ENCODE measurements at regions not wholly inside any gene's neighbourhood (a gene's known extent, or its start where the extent isn't known, plus 50 kb on each side); places are given as distances from the start of the nearest gene placed in this dataset.
"Not testable (repeated sequence)": the region's sequence is repeated elsewhere in the genome, so short reads cannot be mapped to it uniquely, and the experiment has no call there.

- no peak for DNase-seq (ENCODE audit: low spot score)
Measured at GRCh38 chr20:53647286-53647821, 53.7 kb upstream of the ZNF217 start.

GRCh38 chr20:53646550-53646949 lies 52.9 kb upstream of the ZNF217 start:
- DNase-seq (ENCODE audit: low spot score), result no peak

- no peak for DNase-seq (ENCODE audit: low spot score)
Measured at GRCh38 chr20:53645582-53645897, 51.9 kb upstream of the ZNF217 start.

GRCh38 chr20:53644108-53644507 lies 50.5 kb upstream of the ZNF217 start:
- not testable (repeated sequence) for DNase-seq (ENCODE audit: low spot score)
